Tibial nerve (tissue), 4 donors: ENCODE measurements at regions not wholly inside any gene's neighbourhood (a gene's known extent, or its start where the extent isn't known, plus 50 kb on each side); places are given as distances from the start of the nearest gene placed in this dataset.

Source experiments
- DNase-seq, 2 donors: peaks; one replicate each; pipeline ENCODE4 v3.0.0-alpha.2; 2019; ENCODE audit warnings: low spot score in 2 of 2
- H3K27ac ChIP-seq, 4 donors: fragments of 200-600 bp; sonication (generic) in 3 of 4; one replicate each; pipeline ENCODE4 v1.5.1; 2017 to 2019; ENCODE audit warnings: mild to moderate bottlenecking in 1 of 4
- H3K27me3 ChIP-seq, 2 donors: fragments of 200-600 bp; sonication (generic) in 1 of 2; one replicate each; pipeline versions ENCODE4 v1.5.1 to v1.6.0; 2017 to 2019
- H3K36me3 ChIP-seq, 3 donors: fragments of 200-600 bp; sonication (generic); one replicate each; pipeline ENCODE4 v1.5.1; 2018 to 2019
- H3K4me1 ChIP-seq, 4 donors: fragments of 200-600 bp; sonication (generic) in 3 of 4; one replicate each; pipeline ENCODE4 v1.5.1; 2017 to 2019
- H3K4me3 ChIP-seq, 4 donors: fragments of 200-600 bp; sonication (generic) in 3 of 4; one replicate each; pipeline ENCODE4 v1.5.1; 2017 to 2019; ENCODE audit warnings: mild to moderate bottlenecking in 1 of 4, moderate library complexity in 1 of 4
- H3K9me3 ChIP-seq, 4 donors: fragments of 200-600 bp; sonication (generic) in 3 of 4; one replicate each; pipeline ENCODE4 v1.5.1; 2017 to 2019
- CTCF ChIP-seq, 5 experiments: fragments of 200-600 bp in 3 of 5; fragments of 450-650 bp in 2 of 5; sonication (generic) in 3 of 5; IDR thresholded peaks; one replicate each; pipeline ENCODE4 v1.5.1; 2016 to 2019; ENCODE audit warnings: antibody characterized with exemption in 5 of 5, mild to moderate bottlenecking in 3 of 5, moderate library complexity in 2 of 5
- EP300 ChIP-seq, 2 donors: sonication (generic); formaldehyde crosslinking; IDR thresholded peaks; one replicate each; pipeline ENCODE4 v1.6.1; 2017; ENCODE audit warnings: antibody characterized with exemption in 2 of 2, mild to moderate bottlenecking in 1 of 2
- POLR2A ChIP-seq, 2 donors: fragments of 450-650 bp; IDR thresholded peaks; one replicate each; pipeline ENCODE4 v1.6.1; 2017; ENCODE audit warnings: antibody characterized with exemption in 2 of 2, mild to moderate bottlenecking in 2 of 2, moderate library complexity in 2 of 2
- WGBS, 2 donors: methylation state at CpG; one replicate each; pipeline ENCODE4 v1.1.5; 2018; 5-methylcytosine and 5-hydroxymethylcytosine counted together

- H3K27me3 ChIP-seq: no peaks in the 10 kb centered on the region
- WGBS, 2 donors: 65 to 79% methylated on average over 3 of the region's 3 CpGs
- no peak overlapping the region for H3K4me3 ChIP-seq
- no peak overlapping the region for H3K27ac ChIP-seq
- no peaks in the 10 kb centered on the region for H3K36me3 ChIP-seq
- H3K9me3 ChIP-seq: peaks cover 0 to 3% (median 0%) of the 10 kb centered on the region in 4 donors
- no peak for DNase-seq
- no peak for TF ChIP-seq EP300 (IDR thresholded peaks at IDR 0.05)
- TF ChIP-seq CTCF (IDR thresholded peaks at IDR 0.05): no peak
- no peak for TF ChIP-seq POLR2A (IDR thresholded peaks at IDR 0.05)
- no peaks in the 10 kb centered on the region for H3K4me1 ChIP-seq
Observed at GRCh38 chr11:111128076-111128870, 117.3 kb upstream of the POU2AF2 start.

GRCh38 chr11:111124724-111125123 lies 120.8 kb upstream of the POU2AF2 start:
- WGBS, 2 donors: 59 to 64% methylated on average over 1 of the region's 1 CpG
- Histone ChIP-seq H3K4me1 (no peaks in the 10 kb centered on the region), H3K9me3 (no peaks in the 10 kb centered on the region), H3K4me3 (no peak overlapping the region), H3K36me3 (no peaks in the 10 kb centered on the region), H3K27ac (no peak overlapping the region), H3K27me3 (no peaks in the 10 kb centered on the region)
- DNase-seq: no peak
- TF ChIP-seq CTCF (IDR thresholded peaks at IDR 0.05) (no peak), EP300 (IDR thresholded peaks at IDR 0.05) (no peak), POLR2A (IDR thresholded peaks at IDR 0.05) (no peak)

- TF ChIP-seq EP300 (IDR thresholded peaks at IDR 0.05) (no peak), POLR2A (IDR thresholded peaks at IDR 0.05) (no peak), CTCF (IDR thresholded peaks at IDR 0.05) (no peak)
- Histone ChIP-seq H3K9me3 (no peaks in the 10 kb centered on the region), H3K4me1 (no peaks in the 10 kb centered on the region), H3K4me3 (no peak overlapping the region), H3K27ac (no peak overlapping the region), H3K27me3 (no peaks in the 10 kb centered on the region), H3K36me3 (no peaks in the 10 kb centered on the region)
- 46% methylated on average over 1 of the region's 1 CpG for WGBS, 2 donors
- DNase-seq: no peak
Observed at GRCh38 chr11:111123463-111124398, 121.8 kb upstream of the POU2AF2 start.

GRCh38 chr11:111120696-111121302 lies 124.7 kb upstream of the POU2AF2 start:
- Histone ChIP-seq H3K27ac (no peak overlapping the region), H3K27me3 (no peaks in the 10 kb centered on the region), H3K9me3 (no peaks in the 10 kb centered on the region), H3K4me3 (no peak overlapping the region), H3K4me1 (no peaks in the 10 kb centered on the region), H3K36me3 (no peaks in the 10 kb centered on the region)
- no peak for DNase-seq
- 82 to 83% methylated on average over 6 of the region's 6 CpGs for WGBS, 2 donors
- TF ChIP-seq POLR2A (IDR thresholded peaks at IDR 0.05): no peak
- TF ChIP-seq EP300 (IDR thresholded peaks at IDR 0.05): no peak
- TF ChIP-seq CTCF (IDR thresholded peaks at IDR 0.05): no peak
